ENCODE measurements at regions not wholly inside any gene's neighbourhood (a gene's known extent, or its start where the extent isn't known, plus 50 kb on each side); places are given as distances from the start of the nearest gene placed in this dataset.
"Not testable (repeated sequence)": the region's sequence is repeated elsewhere in the genome, so short reads cannot be mapped to it uniquely, and the experiment has no call there.

DNA sequence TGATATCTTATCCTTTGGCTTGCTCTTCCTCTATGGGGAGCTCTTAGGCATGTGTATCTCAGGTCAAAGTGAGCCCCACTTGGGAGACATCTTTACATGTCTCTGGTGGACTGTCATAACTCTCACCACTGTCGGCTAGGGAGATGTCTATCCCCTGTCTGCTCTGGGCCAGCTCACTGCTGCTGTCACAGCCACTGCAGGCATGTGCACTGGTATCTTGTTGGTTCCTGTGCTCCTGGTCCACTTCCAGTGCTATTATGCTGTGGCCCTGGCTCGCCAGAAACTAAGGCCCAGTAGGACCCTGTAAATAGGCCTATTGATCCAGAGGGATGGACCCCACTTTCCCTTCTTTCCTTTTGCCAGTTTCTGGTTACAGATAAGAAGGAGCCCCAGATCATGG, 56.6 kb upstream of the LAS1L start:
- in situ Hi-C loops (cut with MboI; ENCODE audit: low sequenced_read_pairs, unreplicated experiment): loop anchor here (10.0 to 25.0 kb wide), 6 partner anchors 144 to 1146 kb away; no protein-coding TSS in a partner anchor
- no peak for DNase-seq (ENCODE audit: low spot score)
- no peak for TF ChIP-seq CTCF (IDR thresholded peaks at IDR 0.05; ENCODE audit: borderline replicate concordance, control extremely low read depth, extremely low read depth, insufficient read depth, missing control alignments)

DNA sequence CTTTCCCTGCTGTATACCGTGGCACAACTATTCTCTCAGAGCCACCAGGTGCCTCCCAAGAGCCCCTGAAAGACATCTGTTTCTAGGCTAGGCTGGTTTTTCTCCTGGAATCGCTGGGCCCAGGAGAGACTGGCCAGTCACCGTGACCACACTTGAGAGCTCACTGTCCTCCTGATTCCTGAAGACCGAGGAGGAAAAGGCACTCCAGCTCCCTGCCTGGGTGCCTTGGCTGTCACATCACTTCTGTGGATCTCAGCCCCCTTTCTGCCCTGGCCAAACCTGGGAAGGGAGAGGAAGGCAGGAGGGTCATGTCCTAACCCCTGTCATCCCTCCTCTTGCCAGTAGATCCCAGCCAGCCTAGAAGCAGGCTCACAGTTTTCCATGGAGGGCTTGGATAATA, 54.7 kb upstream of the LAS1L start:
- no peak for TF ChIP-seq CTCF (IDR thresholded peaks at IDR 0.05; ENCODE audit: borderline replicate concordance, control extremely low read depth, extremely low read depth, insufficient read depth, missing control alignments)
- no peak for DNase-seq (ENCODE audit: low spot score)
- in situ Hi-C loops (cut with MboI; ENCODE audit: low sequenced_read_pairs, unreplicated experiment): loop anchor here (10.0 to 25.0 kb wide), 6 partner anchors 273 to 1148 kb away; no protein-coding TSS in a partner anchor

- in situ Hi-C loops (cut with MboI; ENCODE audit: low sequenced_read_pairs, unreplicated experiment): loop anchor here (10.0 to 25.0 kb wide), 6 partner anchors 274 to 1149 kb away; no protein-coding TSS in a partner anchor
- no peak for TF ChIP-seq CTCF (IDR thresholded peaks at IDR 0.05; ENCODE audit: borderline replicate concordance, control extremely low read depth, extremely low read depth, insufficient read depth, missing control alignments)
These were observed 54.2 kb upstream of the LAS1L start for GRCh38 chrX:65588795-65589194.

GRCh38 chrX:65587616-65588526, 53.3 kb upstream of the LAS1L start:
- DNase-seq (ENCODE audit: low spot score): no peak
- in situ Hi-C loops (cut with MboI; ENCODE audit: low sequenced_read_pairs, unreplicated experiment): loop anchor here (10.0 to 25.0 kb wide), 6 partner anchors 274 to 1149 kb away; no protein-coding TSS in a partner anchor
- no peak for TF ChIP-seq CTCF (IDR thresholded peaks at IDR 0.05; ENCODE audit: borderline replicate concordance, control extremely low read depth, extremely low read depth, insufficient read depth, missing control alignments)

More at GRCh38 chrX:65588795-65589194, 54.2 kb upstream of the LAS1L start:
- no peak for DNase-seq (ENCODE audit: low spot score)

DNA sequence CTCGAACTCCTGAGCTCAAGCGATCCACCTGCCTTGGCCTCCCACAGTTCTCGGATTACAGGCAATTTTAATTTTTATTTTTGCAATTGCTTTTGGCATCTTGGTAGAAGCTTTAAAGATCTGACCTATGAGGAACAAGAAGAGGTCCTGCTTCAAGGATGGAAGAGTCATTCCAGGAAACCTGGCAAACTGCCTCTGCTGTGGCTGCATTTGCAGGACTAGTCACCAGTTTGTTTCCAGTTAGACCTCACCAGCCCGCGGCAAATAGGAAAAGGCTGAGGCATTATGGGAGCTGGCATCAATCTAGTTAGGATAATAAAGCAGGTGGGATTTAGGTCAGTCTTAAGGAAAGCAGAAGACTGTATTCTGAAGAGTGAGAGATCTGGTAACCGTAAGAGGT, 51.9 kb upstream of the LAS1L start:
- DNase-seq (ENCODE audit: low spot score): no peak
- no peak for TF ChIP-seq CTCF (IDR thresholded peaks at IDR 0.05; ENCODE audit: borderline replicate concordance, control extremely low read depth, extremely low read depth, insufficient read depth, missing control alignments)
- in situ Hi-C loops (cut with MboI; ENCODE audit: low sequenced_read_pairs, unreplicated experiment): loop anchor here (10.0 to 25.0 kb wide), 6 partner anchors 276 to 1151 kb away; no protein-coding TSS in a partner anchor

DNA sequence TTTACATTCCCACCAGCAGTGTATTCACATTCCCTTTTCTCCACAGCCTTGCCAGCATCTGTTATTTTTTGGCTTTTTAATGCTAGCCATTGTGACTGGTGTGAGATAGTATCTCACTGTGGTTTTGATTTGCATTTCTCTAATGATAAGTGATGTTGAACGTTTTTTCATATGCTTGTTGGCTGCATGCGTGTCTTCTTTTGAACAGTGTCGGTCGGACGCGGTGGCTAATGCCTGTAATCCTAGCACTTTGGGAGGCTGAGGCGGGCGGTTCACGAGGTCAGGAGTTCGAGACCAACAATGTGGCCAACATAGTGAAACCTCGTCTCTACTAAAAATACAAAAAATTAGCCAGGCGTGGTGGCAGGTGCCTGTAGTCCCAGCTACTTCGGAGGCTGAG, 50.6 kb upstream of the LAS1L start:
- not testable (repeated sequence) for DNase-seq (ENCODE audit: low spot score)
- in situ Hi-C loops (cut with MboI; ENCODE audit: low sequenced_read_pairs, unreplicated experiment): loop anchor here (10.0 to 25.0 kb wide), 6 partner anchors 277 to 1152 kb away; no protein-coding TSS in a partner anchor

All from GM13976 (cell line).